ENCODE measurements at regions not wholly inside any gene's neighbourhood (a gene's known extent, or its start where the extent isn't known, plus 50 kb on each side); places are given as distances from the start of the nearest gene placed in this dataset.
"Not testable (repeated sequence)": the region's sequence is repeated elsewhere in the genome, so short reads cannot be mapped to it uniquely, and the experiment has no call there.

DNA sequence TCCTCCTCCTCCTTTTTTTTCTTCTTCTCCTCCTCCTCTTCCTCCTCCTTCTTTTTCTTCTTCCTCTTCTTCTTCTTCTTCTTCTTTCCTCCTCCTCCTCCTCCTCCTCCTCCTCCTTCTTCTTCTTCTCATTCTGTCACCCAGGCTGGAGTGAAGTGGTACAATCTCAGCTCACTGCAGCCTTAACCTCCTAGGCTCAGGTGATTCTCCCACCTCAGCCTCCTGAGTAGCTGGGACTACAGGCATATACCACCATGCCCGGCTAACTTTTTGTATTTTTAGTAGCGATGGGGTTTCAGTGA, 81.6 kb upstream of the VGLL4 start:
- not testable (repeated sequence) for FAIRE-seq

More for the DNA sequence above, 81.6 kb upstream of the VGLL4 start:
- H3K23ac ChIP-seq (ENCODE audit: insufficient read length); H3K18ac ChIP-seq (ENCODE audit: extremely low read depth, low read length); H2BK12ac ChIP-seq (ENCODE audit: low read depth, low read length); H2BK5ac ChIP-seq (ENCODE audit: low read depth, low read length); H2BK20ac ChIP-seq (ENCODE audit: low read length); H3K4me1 ChIP-seq (replicated peaks in 1 of 4; ENCODE audit: control insufficient read depth in 3 of 4, insufficient read depth in 4 of 4, low read length in 3 of 4); H3K79me2 ChIP-seq (ENCODE audit: control insufficient read depth in 1 of 2, insufficient read depth in 2 of 2, low read length in 2 of 2); DNase-seq (ENCODE audit: low read depth in 1 of 2, low spot score in 2 of 2); POLR2A ChIA-PET (ENCODE audit: partially characterized antibody); H3K27ac ChIP-seq (ENCODE audit: low read depth, low read length); H2BK15ac ChIP-seq (ENCODE audit: low read length); H4K8ac ChIP-seq (ENCODE audit: extremely low read depth, insufficient read depth, low read length); H3K4me3 ChIP-seq (ENCODE audit: extremely low read depth in 1 of 4, insufficient read depth in 2 of 4, low read depth in 3 of 4, low read length in 4 of 4); H4K91ac ChIP-seq (replicated peaks; ENCODE audit: insufficient read length, low read length); H3K27me3 ChIP-seq (replicated peaks in 1 of 4; ENCODE audit: control insufficient read depth in 3 of 4, extremely low read depth in 1 of 4, insufficient read depth in 3 of 4, low read length in 3 of 4); H3K36me3 ChIP-seq (ENCODE audit: control insufficient read depth in 2 of 4, insufficient read depth in 4 of 4, low read length in 3 of 4); H4K5ac ChIP-seq (ENCODE audit: insufficient read length, low read depth, low read length); H4K20me1 ChIP-seq (replicated peaks in 1 of 2; ENCODE audit: control insufficient read depth in 1 of 2, insufficient read depth in 2 of 2, low read length in 2 of 2); H3K14ac ChIP-seq (ENCODE audit: insufficient read length); H2AK5ac ChIP-seq (ENCODE audit: low read depth, low read length); H2AFZ ChIP-seq (ENCODE audit: low read length); H3K9me3 ChIP-seq (ENCODE audit: insufficient read depth in 2 of 2, low read depth in 1 of 2, low read length in 1 of 2); H3K4me2 ChIP-seq (ENCODE audit: insufficient read depth in 1 of 2, low read depth in 2 of 2, low read length in 2 of 2); H3K56ac ChIP-seq (replicated peaks; ENCODE audit: insufficient read length, low read depth, low read length); H3K9ac ChIP-seq (replicated peaks in 1 of 4; ENCODE audit: extremely low read depth in 1 of 4, low read depth in 3 of 4, low read length in 3 of 4); H3K4ac ChIP-seq (replicated peaks; ENCODE audit: insufficient read length, low read depth, low read length); H2BK120ac ChIP-seq (replicated peaks; ENCODE audit: low read depth, low read length); H3K23me2 ChIP-seq (ENCODE audit: low read depth, low read length); H3K79me1 ChIP-seq (ENCODE audit: low read depth, low read length): not testable (repeated sequence)
- WGBS, 2 experiments (ENCODE audit: extremely low coverage in 1 of 2, insufficient coverage in 1 of 2, insufficient read length in 1 of 2, insufficient replicate concordance in 2 of 2, low coverage in 1 of 2, low lambda C conversion rate in 2 of 2, missing lambda C conversion rate in 1 of 2): 79% methylated on average over 2 of the region's 2 CpGs; no CpG with 5 or more reads in 1 of the 2 experiments
- CTCF ChIA-PET (ENCODE audit: partially characterized antibody): interaction anchor here (0.7 kb wide), 1 partner anchor 226 kb away, joined by 3 read pairs; no protein-coding TSS in a partner anchor
